Endodermal cell (in vitro differentiated cells): ENCODE measurements at regions not wholly inside any gene's neighbourhood (a gene's known extent, or its start where the extent isn't known, plus 50 kb on each side); places are given as distances from the start of the nearest gene placed in this dataset.

Experiments
- DNase-seq: peaks from one replicate; pipeline ENCODE4 v3.0.0-alpha.2; 2017
- H3K27ac ChIP-seq: 2 replicates; pipeline ENCODE4 v1.5.1; 2013; ENCODE audit warnings: mild to moderate bottlenecking, low read depth, low read length, moderate library complexity
- H3K27me3 ChIP-seq: 2 replicates; pipeline ENCODE4 v1.6.1; 2013; ENCODE audit warnings: mild to moderate bottlenecking, low read length, moderate library complexity; ENCODE audit not compliant: insufficient read depth, control insufficient read depth, poor library complexity, severe bottlenecking
- H3K36me3 ChIP-seq: 2 replicates; pipeline ENCODE4 v1.7.0; 2013; ENCODE audit warnings: mild to moderate bottlenecking, low read length, moderate library complexity; ENCODE audit not compliant: control insufficient read depth, insufficient read depth
- H3K4me1 ChIP-seq: one replicate; pipeline ENCODE4 v1.7.0; 2013; ENCODE audit warnings: low read length; ENCODE audit not compliant: control insufficient read depth, insufficient read depth
- H3K4me3 ChIP-seq: 2 replicates; pipeline ENCODE4 v1.5.1; 2013; ENCODE audit warnings: mild to moderate bottlenecking, low read length, moderate library complexity
- H3K9ac ChIP-seq: 2 replicates; pipeline ENCODE4 v1.6.1; 2013; ENCODE audit warnings: mild to moderate bottlenecking, low read length, moderate library complexity; ENCODE audit not compliant: poor library complexity, severe bottlenecking; ENCODE audit errors: extremely low read depth
- H3K9me3 ChIP-seq: 2 replicates; pipeline ENCODE4 v1.6.1; 2013; ENCODE audit warnings: mild to moderate bottlenecking, low read length, moderate library complexity; ENCODE audit not compliant: control insufficient read depth
- H3K27ac Mint-ChIP-seq: 2 replicates; pipeline ENCODE4 v1.8.0; 2020; ENCODE audit warnings: mixed read lengths
- H3K27me3 Mint-ChIP-seq: 2 replicates; pipeline ENCODE4 v1.8.0; 2021; ENCODE audit warnings: mild to moderate bottlenecking, mixed read lengths; ENCODE audit not compliant: insufficient read depth
- H3K36me3 Mint-ChIP-seq: 2 replicates; pipeline ENCODE4 v1.8.0; 2020; ENCODE audit warnings: low read depth, mixed read lengths
- H3K4me1 Mint-ChIP-seq: 2 replicates; pipeline ENCODE4 v1.8.0; 2020; ENCODE audit warnings: mixed read lengths
- H3K4me3 Mint-ChIP-seq: 2 replicates; pipeline ENCODE4 v1.8.0; 2020; ENCODE audit warnings: mild to moderate bottlenecking, moderate library complexity, mixed read lengths
- H3K9me3 Mint-ChIP-seq: 2 replicates; pipeline ENCODE4 v1.8.0; 2020; ENCODE audit warnings: mild to moderate bottlenecking, mixed read lengths
- CTCF ChIP-seq: fragments of 200-600 bp; sonication (generic); conservative IDR thresholded peaks from 2 replicates; pipeline ENCODE4 v1.5.0; 2021; ENCODE audit warnings: antibody characterized with exemption, mild to moderate bottlenecking
- WGBS, 2 experiments: methylation state at CpG; one replicate each; pipeline versions ENCODE4 v1.1.5 to v1.1.7; 2013; ENCODE audit warnings: missing lambda C conversion rate in 2 of 2, mixed read lengths in 1 of 2; ENCODE audit not compliant: insufficient coverage in 1 of 2, insufficient read length in 1 of 2; 5-methylcytosine and 5-hydroxymethylcytosine counted together

DNA sequence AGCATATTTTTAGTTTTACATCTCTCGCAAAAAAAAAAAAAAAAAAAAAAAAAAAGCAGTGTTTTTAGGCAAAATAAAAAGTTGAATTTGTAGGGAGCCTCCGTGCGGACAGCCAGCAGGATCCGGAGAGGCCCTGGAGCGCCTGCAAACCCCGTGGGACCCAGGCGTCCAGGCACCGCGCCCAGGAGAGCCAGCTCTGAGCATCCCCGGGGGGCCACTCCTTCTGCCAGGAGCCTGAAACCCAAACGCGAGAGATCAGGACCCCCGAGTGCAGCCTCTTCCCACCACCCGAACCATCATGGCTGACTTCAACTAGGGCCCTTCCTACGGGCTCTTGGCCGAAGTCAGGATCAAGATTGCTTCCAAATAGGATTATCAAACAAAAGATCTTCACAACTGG lies 54.1 kb upstream of the LY86 start:
- H3K27ac ChIP-seq: no peak overlapping the region
- no peaks in the 10 kb centered on the region for H3K9me3 Mint-ChIP-seq
- no peak for TF ChIP-seq CTCF

GRCh38 chr6:6537488-6538260 lies 50.8 kb upstream of the LY86 start:
- 88% methylated on average over 1 of the region's 1 CpG; no CpG with 5 or more reads in 1 of the 2 experiments for WGBS, 2 experiments
- Mint-ChIP-seq H3K27ac (no peak overlapping the region), H3K4me3 (no peak overlapping the region), H3K4me1 (no peaks in the 10 kb centered on the region), H3K36me3 (no peaks in the 10 kb centered on the region), H3K27me3 (no peaks in the 10 kb centered on the region), H3K9me3 (peaks cover 6% of the 10 kb centered on the region)
- peaks cover 6% of the 10 kb centered on the region for H3K9me3 ChIP-seq
- no peaks in the 10 kb centered on the region for H3K36me3 ChIP-seq
- H3K27me3 ChIP-seq: peaks cover 8% of the 10 kb centered on the region
- no peak overlapping the region for H3K9ac ChIP-seq
- H3K4me3 ChIP-seq: no peak overlapping the region
- TF ChIP-seq CTCF: no peak
- H3K27ac ChIP-seq: no peak overlapping the region
- H3K4me1 ChIP-seq: no peaks in the 10 kb centered on the region
- DNase-seq: no peak

More for the DNA sequence above, 54.1 kb upstream of the LY86 start:
- no peak for DNase-seq
- Histone ChIP-seq H3K36me3 (no peaks in the 10 kb centered on the region), H3K4me1 (no peaks in the 10 kb centered on the region), H3K27me3 (peaks cover 8% of the 10 kb centered on the region), H3K9ac (no peak overlapping the region), H3K9me3 (no peaks in the 10 kb centered on the region), H3K4me3 (no peak overlapping the region)
- WGBS, 2 experiments: 91 to 97% methylated on average over 11 to 16 of the region's 16 CpGs
- H3K4me1 Mint-ChIP-seq: no peaks in the 10 kb centered on the region
- H3K4me3 Mint-ChIP-seq: no peak overlapping the region
- no peaks in the 10 kb centered on the region for H3K36me3 Mint-ChIP-seq
- no peaks in the 10 kb centered on the region for H3K27me3 Mint-ChIP-seq
- H3K27ac Mint-ChIP-seq: no peak overlapping the region

- Mint-ChIP-seq H3K9me3 (peaks cover 8% of the 10 kb centered on the region), H3K27ac (no peak overlapping the region), H3K4me3 (no peak overlapping the region), H3K36me3 (no peaks in the 10 kb centered on the region), H3K4me1 (no peaks in the 10 kb centered on the region), H3K27me3 (peaks cover 1% of the 10 kb centered on the region)
- no peaks in the 10 kb centered on the region for H3K36me3 ChIP-seq
- H3K4me1 ChIP-seq: no peaks in the 10 kb centered on the region
- no peak for DNase-seq
- H3K4me3 ChIP-seq: no peak overlapping the region
- TF ChIP-seq CTCF: no peak
- peaks cover 7% of the 10 kb centered on the region for H3K9me3 ChIP-seq
- peaks cover 8% of the 10 kb centered on the region for H3K27me3 ChIP-seq
- no peak overlapping the region for H3K9ac ChIP-seq
- 64 to 78% methylated on average over 3 to 4 of the region's 4 CpGs for WGBS, 2 experiments
- H3K27ac ChIP-seq: no peak overlapping the region
Observed at GRCh38 chr6:6538261-6538660, 50.3 kb upstream of the LY86 start.
